ENCODE measurements at regions not wholly inside any gene's neighbourhood (a gene's known extent, or its start where the extent isn't known, plus 50 kb on each side); places are given as distances from the start of the nearest gene placed in this dataset.

GRCh38 chr6:134689177-134689576 lies 260.7 kb downstream of the ALDH8A1 start:
- TF ChIP-seq CTCF (IDR thresholded peaks at IDR 0.05) (no peak), POLR2A (IDR thresholded peaks at IDR 0.05) (no peak)

All from uterus (tissue), 2 donors.